Breast epithelium (tissue), 3 donors: ENCODE measurements at regions not wholly inside any gene's neighbourhood (a gene's known extent, or its start where the extent isn't known, plus 50 kb on each side); places are given as distances from the start of the nearest gene placed in this dataset.

ENCODE experiments used
- CTCF ChIP-seq, 3 donors: fragments of 450-650 bp; IDR thresholded peaks; one replicate each; pipeline ENCODE4 v1.5.1; 2016 to 2017; ENCODE audit warnings: antibody characterized with exemption in 3 of 3, mild to moderate bottlenecking in 3 of 3, moderate library complexity in 3 of 3
- POLR2A ChIP-seq: fragments of 450-650 bp; IDR thresholded peaks from one replicate; pipeline ENCODE4 v1.6.1; 2016; ENCODE audit warnings: antibody characterized with exemption, mild to moderate bottlenecking, moderate library complexity

GRCh38 chr7:126185959-126186580, 1066.7 kb downstream of the GRM8 start:
- TF ChIP-seq CTCF (IDR thresholded peaks at IDR 0.05) = no peak
- TF ChIP-seq POLR2A = no peak
